ENCODE measurements at regions not wholly inside any gene's neighbourhood (a gene's known extent, or its start where the extent isn't known, plus 50 kb on each side); places are given as distances from the start of the nearest gene placed in this dataset.

GRCh38 chr18:26630596-26630995 is 82.2 kb upstream of the KCTD1 start:
- TF ChIP-seq, protein P1, sequence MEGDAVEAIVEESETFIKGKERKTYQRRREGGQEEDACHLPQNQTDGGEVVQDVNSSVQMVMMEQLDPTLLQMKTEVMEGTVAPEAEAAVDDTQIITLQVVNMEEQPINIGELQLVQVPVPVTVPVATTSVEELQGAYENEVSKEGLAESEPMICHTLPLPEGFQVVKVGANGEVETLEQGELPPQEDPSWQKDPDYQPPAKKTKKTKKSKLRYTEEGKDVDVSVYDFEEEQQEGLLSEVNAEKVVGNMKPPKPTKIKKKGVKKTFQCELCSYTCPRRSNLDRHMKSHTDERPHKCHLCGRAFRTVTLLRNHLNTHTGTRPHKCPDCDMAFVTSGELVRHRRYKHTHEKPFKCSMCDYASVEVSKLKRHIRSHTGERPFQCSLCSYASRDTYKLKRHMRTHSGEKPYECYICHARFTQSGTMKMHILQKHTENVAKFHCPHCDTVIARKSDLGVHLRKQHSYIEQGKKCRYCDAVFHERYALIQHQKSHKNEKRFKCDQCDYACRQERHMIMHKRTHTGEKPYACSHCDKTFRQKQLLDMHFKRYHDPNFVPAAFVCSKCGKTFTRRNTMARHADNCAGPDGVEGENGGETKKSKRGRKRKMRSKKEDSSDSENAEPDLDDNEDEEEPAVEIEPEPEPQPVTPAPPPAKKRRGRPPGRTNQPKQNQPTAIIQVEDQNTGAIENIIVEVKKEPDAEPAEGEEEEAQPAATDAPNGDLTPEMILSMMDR (IDR thresholded peaks at IDR 0.05), result no peak
- TF ChIP-seq POLR2A (IDR thresholded peaks at IDR 0.05) (no peak), POLR2AphosphoS5 (IDR thresholded peaks at IDR 0.05) (no peak)
